ENCODE measurements at regions not wholly inside any gene's neighbourhood (a gene's known extent, or its start where the extent isn't known, plus 50 kb on each side); places are given as distances from the start of the nearest gene placed in this dataset.

- TF ChIP-seq ZNF740 (CRISPR knock-in tag; IDR thresholded peaks at IDR 0.05): no peak
- TF ChIP-seq ZNF740 (tag; IDR thresholded peaks at IDR 0.05): no peak
- no peak for TF ChIP-seq E2F6 (IDR thresholded peaks at IDR 0.05; ENCODE audit: borderline replicate concordance in 1 of 2, extremely low read depth in 1 of 2, insufficient read depth in 1 of 2, insufficient read length in 1 of 2, low read depth in 1 of 2, low read length in 1 of 2, poor library complexity in 1 of 2, severe bottlenecking in 1 of 2)
- no peak for TF ChIP-seq ZNF57 (CRISPR knock-in tag; IDR thresholded peaks at IDR 0.05)
- TF ChIP-seq NONO (IDR thresholded peaks at IDR 0.05; ENCODE audit: low read depth in 2 of 2, low read length in 1 of 2): no peak
- TF ChIP-seq IRF9 (tag; IDR thresholded peaks at IDR 0.05): peak; percentile 52; the same call in 1 of the 2 replicates
- TF ChIP-seq ZNF589 (CRISPR knock-in tag; IDR thresholded peaks at IDR 0.05; ENCODE audit: low read depth): no peak
- no peak for TF ChIP-seq RBM22 (IDR thresholded peaks at IDR 0.05; ENCODE audit: low read depth, low read length, poor library complexity, severe bottlenecking)
- no peak; the same call in 1 of the 2 replicates for TF ChIP-seq HSF4 (CRISPR knock-in tag; IDR thresholded peaks at IDR 0.05; ENCODE audit: borderline replicate concordance)
- TF ChIP-seq CEBPB (tag; IDR thresholded peaks at IDR 0.05): no peak
- no peak for TF ChIP-seq TCF15 (CRISPR knock-in tag; IDR thresholded peaks at IDR 0.05)
- TF ChIP-seq KLF13 (tag; IDR thresholded peaks at IDR 0.05; ENCODE audit: borderline replicate concordance, low read depth): no peak
- TF ChIP-seq CEBPZ (IDR thresholded peaks at IDR 0.05; ENCODE audit: borderline replicate concordance, low read depth, low read length): no peak
- TF ChIP-seq CHD4 (IDR thresholded peaks at IDR 0.05; ENCODE audit: insufficient read depth, insufficient replicate concordance, low read depth, low read length, poor library complexity, severe bottlenecking): no peak
- TF ChIP-seq STAG1 (CRISPR knock-in tag; IDR thresholded peaks at IDR 0.05; ENCODE audit: borderline replicate concordance): no peak
- no peak for TF ChIP-seq HES1 (IDR thresholded peaks at IDR 0.05; ENCODE audit: low read depth)
- no peak for TF ChIP-seq ZNF778 (CRISPR knock-in tag; IDR thresholded peaks at IDR 0.05)
- TF ChIP-seq MTA1 (IDR thresholded peaks at IDR 0.05; ENCODE audit: borderline replicate concordance): peak; percentile 85
- TF ChIP-seq ZNF197 (CRISPR knock-in tag; IDR thresholded peaks at IDR 0.05; ENCODE audit: low read depth): no peak
- TF ChIP-seq JUNB (CRISPR knock-in tag; conservative IDR thresholded peaks at IDR 0.05): no peak
Measured at GRCh38 chr22:19648419-19648929, 65.8 kb upstream of the SEPTIN5 start (continued).
